Osteoblast (primary cell): ENCODE measurements at regions not wholly inside any gene's neighbourhood (a gene's known extent, or its start where the extent isn't known, plus 50 kb on each side); places are given as distances from the start of the nearest gene placed in this dataset.
"Not testable (repeated sequence)": the region's sequence is repeated elsewhere in the genome, so short reads cannot be mapped to it uniquely, and the experiment has no call there.

Experiments used
- DNase-seq: peaks from one replicate; pipeline ENCODE4 v3.0.0; 2011; ENCODE audit warnings: low spot score, mixed read lengths; ENCODE audit not compliant: insufficient read length; ENCODE audit errors: missing footprints
- H2AFZ ChIP-seq: 2 replicates; pipeline ENCODE4 v1.6.0; 2011; ENCODE audit warnings: mild to moderate bottlenecking, low read length
- H3K27ac ChIP-seq: 2 replicates; pipeline ENCODE4 v1.5.1; 2011; ENCODE audit warnings: mild to moderate bottlenecking, low read depth, low read length, moderate library complexity
- H3K27me3 ChIP-seq: 2 replicates; pipeline ENCODE4 v1.6.0; 2012; ENCODE audit warnings: mild to moderate bottlenecking, control low read depth, inconsistent platforms, low read length, moderate library complexity; ENCODE audit not compliant: insufficient read depth
- H3K36me3 ChIP-seq: 2 replicates; pipeline ENCODE4 v1.5.1; 2011; ENCODE audit warnings: mild to moderate bottlenecking, low read length, control low read depth, moderate library complexity; ENCODE audit not compliant: insufficient read depth
- H3K4me1 ChIP-seq: 2 replicates; pipeline ENCODE4 v1.5.1; 2011; ENCODE audit warnings: mild to moderate bottlenecking, low read length, control low read depth, moderate library complexity; ENCODE audit not compliant: insufficient read depth
- H3K4me2 ChIP-seq: 2 replicates; pipeline ENCODE4 v1.6.0; 2011; ENCODE audit warnings: mild to moderate bottlenecking, low read length; ENCODE audit not compliant: insufficient read depth
- H3K4me3 ChIP-seq: fragments of 200-600 bp; sonication (generic); 3 replicates; pipeline ENCODE4 v1.5.1; 2012; ENCODE audit warnings: mild to moderate bottlenecking, low read length, inconsistent platforms; ENCODE audit not compliant: insufficient read depth
- H3K79me2 ChIP-seq: 2 replicates; pipeline ENCODE4 v1.6.0; 2012; ENCODE audit warnings: mild to moderate bottlenecking, low read length, control low read depth, inconsistent platforms; ENCODE audit not compliant: insufficient read depth
- H3K9me3 ChIP-seq: 2 replicates; pipeline ENCODE4 v1.5.1; 2011; ENCODE audit warnings: low read depth, low read length, control low read depth
- H4K20me1 ChIP-seq: 2 replicates; pipeline ENCODE4 v1.6.0; 2012; ENCODE audit warnings: mild to moderate bottlenecking, low read length, control low read depth; ENCODE audit not compliant: insufficient read depth
- TF ChIP-seq, protein P1 (sequence below): IDR thresholded peaks from 2 replicates; pipeline ENCODE4 v1.5.1; 2011; ENCODE audit warnings: mild to moderate bottlenecking, low read depth, low read length, moderate library complexity; ENCODE audit errors: extremely low read depth

- DNase-seq = no peak
- no peak overlapping the region for H3K27ac ChIP-seq
- H2AFZ ChIP-seq = no peak overlapping the region
- no peak overlapping the region for H3K4me2 ChIP-seq
- no peaks in the 10 kb centered on the region for H3K79me2 ChIP-seq
- no peaks in the 10 kb centered on the region for H3K4me1 ChIP-seq
- peaks cover 5% of the 10 kb centered on the region for H3K9me3 ChIP-seq
- TF ChIP-seq, protein P1, sequence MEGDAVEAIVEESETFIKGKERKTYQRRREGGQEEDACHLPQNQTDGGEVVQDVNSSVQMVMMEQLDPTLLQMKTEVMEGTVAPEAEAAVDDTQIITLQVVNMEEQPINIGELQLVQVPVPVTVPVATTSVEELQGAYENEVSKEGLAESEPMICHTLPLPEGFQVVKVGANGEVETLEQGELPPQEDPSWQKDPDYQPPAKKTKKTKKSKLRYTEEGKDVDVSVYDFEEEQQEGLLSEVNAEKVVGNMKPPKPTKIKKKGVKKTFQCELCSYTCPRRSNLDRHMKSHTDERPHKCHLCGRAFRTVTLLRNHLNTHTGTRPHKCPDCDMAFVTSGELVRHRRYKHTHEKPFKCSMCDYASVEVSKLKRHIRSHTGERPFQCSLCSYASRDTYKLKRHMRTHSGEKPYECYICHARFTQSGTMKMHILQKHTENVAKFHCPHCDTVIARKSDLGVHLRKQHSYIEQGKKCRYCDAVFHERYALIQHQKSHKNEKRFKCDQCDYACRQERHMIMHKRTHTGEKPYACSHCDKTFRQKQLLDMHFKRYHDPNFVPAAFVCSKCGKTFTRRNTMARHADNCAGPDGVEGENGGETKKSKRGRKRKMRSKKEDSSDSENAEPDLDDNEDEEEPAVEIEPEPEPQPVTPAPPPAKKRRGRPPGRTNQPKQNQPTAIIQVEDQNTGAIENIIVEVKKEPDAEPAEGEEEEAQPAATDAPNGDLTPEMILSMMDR = no peak
- H3K4me3 ChIP-seq = no peak overlapping the region
- no peaks in the 10 kb centered on the region for H3K36me3 ChIP-seq
- H4K20me1 ChIP-seq = no peaks in the 10 kb centered on the region
- no peaks in the 10 kb centered on the region for H3K27me3 ChIP-seq
These were observed 745.9 kb downstream of the ZBBX start for GRCh38 chr3:166634091-166634746.

- H3K4me3 ChIP-seq = no peak overlapping the region
- TF ChIP-seq, protein P1 = no peak
- H2AFZ ChIP-seq = no peak overlapping the region
- H3K4me1 ChIP-seq = no peaks in the 10 kb centered on the region
- no peaks in the 10 kb centered on the region for H3K36me3 ChIP-seq
- no peaks in the 10 kb centered on the region for H4K20me1 ChIP-seq
- H3K4me2 ChIP-seq = no peak overlapping the region
- H3K27ac ChIP-seq = no peak overlapping the region
- H3K79me2 ChIP-seq = no peaks in the 10 kb centered on the region
- no peak for DNase-seq
- no peaks in the 10 kb centered on the region for H3K9me3 ChIP-seq
- no peaks in the 10 kb centered on the region for H3K27me3 ChIP-seq
These were observed 749.9 kb downstream of the ZBBX start for GRCh38 chr3:166630190-166630589.

GRCh38 chr3:166613365-166613764 is 766.7 kb downstream of the ZBBX start:
- Histone ChIP-seq H2AFZ (no peak overlapping the region), H3K4me1 (no peaks in the 10 kb centered on the region), H3K4me2 (no peak overlapping the region), H3K9me3 (peaks cover 3% of the 10 kb centered on the region), H3K79me2 (no peaks in the 10 kb centered on the region), H3K4me3 (no peak overlapping the region), H4K20me1 (no peaks in the 10 kb centered on the region), H3K36me3 (no peaks in the 10 kb centered on the region), H3K27ac (no peak overlapping the region), H3K27me3 (no peaks in the 10 kb centered on the region)
- no peak for DNase-seq
- TF ChIP-seq, protein P1 = no peak

- not testable (repeated sequence) for H3K4me3 ChIP-seq, H3K27ac ChIP-seq, DNase-seq, H3K27me3 ChIP-seq, H3K79me2 ChIP-seq, H3K36me3 ChIP-seq, H3K4me1 ChIP-seq, H4K20me1 ChIP-seq, H3K9me3 ChIP-seq, H3K4me2 ChIP-seq, H2AFZ ChIP-seq
These were observed 767.3 kb downstream of the ZBBX start for GRCh38 chr3:166612761-166613160.
